B cell (primary cell): ENCODE measurements at regions not wholly inside any gene's neighbourhood (a gene's known extent, or its start where the extent isn't known, plus 50 kb on each side); places are given as distances from the start of the nearest gene placed in this dataset.

ENCODE experiments used
- ATAC-seq: fragments of 200-7000 bp; cut with Tn5 transposase; one replicate; pipeline ENCODE4 v1.10.0; 2021; ENCODE audit warnings: low read depth, mild to moderate bottlenecking, moderate number of reproducible peaks, moderate library complexity
- CTCF ChIA-PET: fragments of 350-600 bp; sonication (Branson Sonifier 250); formaldehyde crosslinking; loops from one replicate; lab custom pipeline; 2021; ENCODE audit warnings: antibody characterized with exemption, inconsistent platforms; lab: Charles Lee
- POLR2A ChIA-PET: fragments of 350-600 bp; sonication (Branson Sonifier 250); formaldehyde crosslinking; loops from one replicate; lab custom pipeline; 2021; ENCODE audit warnings: antibody characterized with exemption; lab: Charles Lee
- DNase-seq: peaks from one replicate; pipeline ENCODE4 v3.0.0; 2013
- H2AFZ ChIP-seq: 2 replicates; pipeline ENCODE4 v1.6.1; 2012; ENCODE audit warnings: mild to moderate bottlenecking, low read depth, low read length; ENCODE audit not compliant: insufficient read depth, poor library complexity, severe bottlenecking
- H3K27ac ChIP-seq, 2 donors: 1 replicate in 1 of 2; 2 replicates in 1 of 2; pipeline ENCODE4 v1.5.1; 2012 to 2013; ENCODE audit warnings: low read length in 2 of 2, mild to moderate bottlenecking in 2 of 2, moderate library complexity in 1 of 2
- H3K27me3 ChIP-seq, 4 experiments: fragments of 200-600 bp in 1 of 4; sonication (generic) in 1 of 4; replicated peaks in 1 of 4; 1 replicate in 2 of 4; 2 replicates in 2 of 4; pipeline versions ENCODE4 v1.6.1 to v1.7.0; 2013 to 2016; ENCODE audit warnings: low read length in 3 of 4, mild to moderate bottlenecking in 2 of 4, mixed read lengths in 1 of 4, moderate library complexity in 1 of 4; ENCODE audit not compliant: insufficient read depth in 4 of 4, control insufficient read depth in 3 of 4; ENCODE audit errors: control extremely low read depth in 1 of 4
- H3K36me3 ChIP-seq, 2 experiments: replicated peaks in 1 of 2; 1 replicate in 1 of 2; 2 replicates in 1 of 2; pipeline versions ENCODE4 v1.6.1 to v1.7.1; 2013; ENCODE audit warnings: low read length in 1 of 2; ENCODE audit not compliant: insufficient read depth in 2 of 2, control insufficient read depth in 1 of 2; ENCODE audit errors: control extremely low read depth in 1 of 2, extremely low read depth in 1 of 2
- H3K4me1 ChIP-seq, 2 donors: fragments of 200-600 bp in 1 of 2; sonication (generic) in 1 of 2; 1 replicate in 1 of 2; 2 replicates in 1 of 2; pipeline versions ENCODE4 v1.5.1 to v1.6.1; 2013 to 2017; ENCODE audit warnings: low read length in 2 of 2; ENCODE audit not compliant: control insufficient read depth in 2 of 2, insufficient read depth in 2 of 2
- H3K4me2 ChIP-seq: replicated peaks from 2 replicates; pipeline ENCODE3; 2012; ENCODE audit warnings: mild to moderate bottlenecking, low read depth, low read length; ENCODE audit not compliant: poor library complexity, severe bottlenecking
- H3K4me3 ChIP-seq, 5 experiments: fragments of 200-600 bp in 1 of 5; sonication (generic) in 1 of 5; 1 replicate in 3 of 5; 2 replicates in 2 of 5; pipeline versions ENCODE4 v1.5.1 to v1.7.0; 2011 to 2016; ENCODE audit warnings: low read length in 4 of 5, mild to moderate bottlenecking in 4 of 5, low read depth in 2 of 5, control low read depth in 1 of 5, moderate library complexity in 1 of 5; ENCODE audit not compliant: insufficient read depth in 1 of 5; ENCODE audit errors: control extremely low read depth in 1 of 5, extremely low read depth in 1 of 5
- H3K79me2 ChIP-seq: fragments of 200-600 bp; sonication (generic); one replicate; pipeline ENCODE4 v1.6.0; 2016; ENCODE audit warnings: low read length; ENCODE audit not compliant: control insufficient read depth, insufficient read depth
- H3K9ac ChIP-seq: fragments of 200-600 bp; sonication (generic); 2 replicates; pipeline ENCODE4 v1.6.1; 2017; ENCODE audit warnings: mild to moderate bottlenecking, low read length, moderate library complexity
- H3K9me3 ChIP-seq, 3 donors: one replicate each; pipeline versions ENCODE4 v1.6.1 to v1.7.1; 2013; ENCODE audit warnings: low read length in 2 of 3; ENCODE audit not compliant: control insufficient read depth in 2 of 3, insufficient read depth in 1 of 3; ENCODE audit errors: control extremely low read depth in 1 of 3
- H4K20me1 ChIP-seq: 2 replicates; pipeline ENCODE4 v1.6.0; 2012; ENCODE audit warnings: mild to moderate bottlenecking, low read length; ENCODE audit not compliant: insufficient read depth, control insufficient read depth, poor library complexity, severe bottlenecking
- H3K27ac Mint-ChIP-seq: one replicate; pipeline ENCODE4 v1.8.0; 2021; ENCODE audit warnings: mixed read lengths
- H3K27me3 Mint-ChIP-seq: one replicate; pipeline ENCODE4 v1.8.0; 2021; ENCODE audit warnings: mixed read lengths
- H3K4me1 Mint-ChIP-seq: one replicate; pipeline ENCODE4 v1.8.0; 2021; ENCODE audit warnings: mixed read lengths
- H3K4me3 Mint-ChIP-seq: one replicate; pipeline ENCODE4 v1.8.0; 2021; ENCODE audit warnings: mixed read lengths
- H3K9me3 Mint-ChIP-seq: one replicate; pipeline ENCODE4 v1.8.0; 2022; ENCODE audit warnings: mixed read lengths; ENCODE audit not compliant: insufficient read depth
- CTCF ChIP-seq: fragments of 200-600 bp; IDR thresholded peaks from one replicate; pipeline ENCODE4 v1.8.0; 2022; ENCODE audit warnings: antibody characterized with exemption, mild to moderate bottlenecking
- EZH2 ChIP-seq: IDR thresholded peaks from 2 replicates; pipeline ENCODE4 v1.6.1; 2012; ENCODE audit warnings: borderline replicate concordance, low read depth, mild to moderate bottlenecking, moderate library complexity, low read length; ENCODE audit not compliant: insufficient read depth, poor library complexity, severe bottlenecking
- WGBS: methylation state at CpG from one replicate; pipeline ENCODE4 v1.1.5; 2013; ENCODE audit warnings: missing lambda C conversion rate; ENCODE audit not compliant: insufficient coverage; 5-methylcytosine and 5-hydroxymethylcytosine counted together
- intact Hi-C: fragments of 100-400 bp; cut with micrococcal nuclease; formaldehyde crosslinking; loops from one replicate; pipeline ENCODE4 v1.10.0; 2022

GRCh38 chr13:68908879-68909278, 1198.7 kb upstream of the ATXN8OS start:
- H3K27ac ChIP-seq: no peak overlapping the region
- WGBS: no CpG with 5 or more reads among the region's 2 CpGs
- TF ChIP-seq CTCF (no peak), EZH2 (no peak)

GRCh38 chr13:68905186-68905585, 1202.4 kb upstream of the ATXN8OS start:
- Histone ChIP-seq H4K20me1 (no peaks in the 10 kb centered on the region), H3K4me2 (no peak overlapping the region), H3K36me3 (no peaks in the 10 kb centered on the region), H3K4me3 (no peak overlapping the region), H3K9me3 (peaks cover 0 to 8% (median 6%) of the 10 kb centered on the region in 3 donors), H3K27ac (no peak overlapping the region), H2AFZ (no peak overlapping the region), H3K79me2 (no peaks in the 10 kb centered on the region), H3K4me1 (no peaks in the 10 kb centered on the region), H3K27me3 (no peaks in the 10 kb centered on the region), H3K9ac (no peak overlapping the region)
- intact Hi-C loops: no loop called here
- Mint-ChIP-seq H3K27ac (no peak overlapping the region), H3K4me1 (no peaks in the 10 kb centered on the region), H3K9me3 (peaks cover 11% of the 10 kb centered on the region), H3K4me3 (no peak overlapping the region), H3K27me3 (no peaks in the 10 kb centered on the region)
- CTCF ChIA-PET: no interaction called here
- no peak for TF ChIP-seq EZH2
- 94% methylated on average over 1 of the region's 1 CpG for WGBS
- no peak for DNase-seq
- no peak for ATAC-seq
- POLR2A ChIA-PET: no interaction called here

More at GRCh38 chr13:68908879-68909278, 1198.7 kb upstream of the ATXN8OS start:
- ChIA-PET POLR2A (no interaction called here), CTCF (no interaction called here)
- Mint-ChIP-seq H3K4me1 (no peaks in the 10 kb centered on the region), H3K27ac (no peak overlapping the region), H3K27me3 (no peaks in the 10 kb centered on the region), H3K9me3 (peaks cover 16% of the 10 kb centered on the region), H3K4me3 (no peak overlapping the region)
- Histone ChIP-seq H2AFZ (no peak overlapping the region), H3K9me3 (peaks cover 0 to 13% (median 10%) of the 10 kb centered on the region in 3 donors), H3K4me2 (no peak overlapping the region), H3K4me1 (no peaks in the 10 kb centered on the region), H3K36me3 (no peaks in the 10 kb centered on the region), H3K4me3 (no peak overlapping the region), H3K79me2 (no peaks in the 10 kb centered on the region), H3K27me3 (no peaks in the 10 kb centered on the region), H4K20me1 (no peaks in the 10 kb centered on the region), H3K9ac (no peak overlapping the region)
- ATAC-seq (no peak), DNase-seq (no peak)
- intact Hi-C loops: no loop called here
